Ishikawa (cell line): ENCODE measurements at regions not wholly inside any gene's neighbourhood (a gene's known extent, or its start where the extent isn't known, plus 50 kb on each side); places are given as distances from the start of the nearest gene placed in this dataset.

Experiments used
- CEBPB ChIP-seq: IDR thresholded peaks from 2 replicates; pipeline ENCODE4 v1.6.1; 2012
- EGR1 ChIP-seq: IDR thresholded peaks from 2 replicates; pipeline ENCODE4 v1.6.1; 2012
- EP300 ChIP-seq: IDR thresholded peaks from 2 replicates; pipeline ENCODE4 v1.6.1; 2012; ENCODE audit warnings: borderline replicate concordance
- FOXM1 ChIP-seq: IDR thresholded peaks from 2 replicates; pipeline ENCODE4 v1.6.1; 2012; ENCODE audit warnings: low read depth, borderline replicate concordance
- RAD21 ChIP-seq: IDR thresholded peaks from 2 replicates; pipeline ENCODE4 v1.6.1; 2012; ENCODE audit warnings: low read depth
- TAF1 ChIP-seq: IDR thresholded peaks from 2 replicates; pipeline ENCODE4 v1.6.1; 2012; ENCODE audit warnings: low read depth, mild to moderate bottlenecking
- ZBTB7A ChIP-seq: IDR thresholded peaks from 2 replicates; pipeline ENCODE4 v1.6.1; 2012; ENCODE audit warnings: low read depth
- TF ChIP-seq, protein P1 (sequence below): IDR thresholded peaks from 2 replicates; pipeline ENCODE4 v1.6.1; 2012
- TF ChIP-seq, protein P2 (sequence below): IDR thresholded peaks from 2 replicates; pipeline ENCODE4 v1.6.1; 2012

DNA sequence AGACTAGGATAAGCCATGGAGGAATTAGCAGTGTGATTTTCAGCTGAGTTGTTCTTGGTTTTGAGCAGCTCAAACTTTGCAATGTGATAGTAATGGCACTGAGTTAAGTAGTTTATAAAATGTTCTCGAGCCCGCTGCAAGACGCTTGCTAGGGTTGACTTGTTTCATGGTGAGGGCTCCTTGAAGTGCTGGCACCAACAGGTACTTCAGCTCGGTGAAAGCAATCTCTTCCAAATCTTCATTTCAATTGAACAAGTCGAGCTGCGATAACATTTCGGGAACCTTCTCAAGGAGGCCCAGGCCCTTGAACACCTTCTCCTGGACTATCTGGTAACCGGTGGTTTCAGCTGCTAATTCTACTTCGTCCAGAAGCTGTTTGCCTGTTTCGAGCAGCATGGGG is 50.8 kb upstream of the DYNC1LI1 start:
- TF ChIP-seq TAF1: no peak
- TF ChIP-seq EP300: no peak
- no peak for TF ChIP-seq CEBPB
- TF ChIP-seq, protein P1, sequence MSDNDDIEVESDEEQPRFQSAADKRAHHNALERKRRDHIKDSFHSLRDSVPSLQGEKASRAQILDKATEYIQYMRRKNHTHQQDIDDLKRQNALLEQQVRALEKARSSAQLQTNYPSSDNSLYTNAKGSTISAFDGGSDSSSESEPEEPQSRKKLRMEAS: no peak
- TF ChIP-seq FOXM1: no peak
- TF ChIP-seq EGR1: no peak
- no peak for TF ChIP-seq ZBTB7A
- TF ChIP-seq, protein P2, sequence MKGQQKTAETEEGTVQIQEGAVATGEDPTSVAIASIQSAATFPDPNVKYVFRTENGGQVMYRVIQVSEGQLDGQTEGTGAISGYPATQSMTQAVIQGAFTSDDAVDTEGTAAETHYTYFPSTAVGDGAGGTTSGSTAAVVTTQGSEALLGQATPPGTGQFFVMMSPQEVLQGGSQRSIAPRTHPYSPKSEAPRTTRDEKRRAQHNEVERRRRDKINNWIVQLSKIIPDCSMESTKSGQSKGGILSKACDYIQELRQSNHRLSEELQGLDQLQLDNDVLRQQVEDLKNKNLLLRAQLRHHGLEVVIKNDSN: no peak
- no peak for TF ChIP-seq RAD21
